ENCODE measurements at regions not wholly inside any gene's neighbourhood (a gene's known extent, or its start where the extent isn't known, plus 50 kb on each side); places are given as distances from the start of the nearest gene placed in this dataset.

- Histone ChIP-seq H3K4me2 (ENCODE audit: insufficient read depth, low read length) (no peak overlapping the region), H3K4me3 (no peak overlapping the region), H3K27ac (ENCODE audit: extremely low read depth, low read depth, low read length) (no peak overlapping the region), H3K9ac (ENCODE audit: insufficient read depth in 1 of 2, low read depth in 2 of 2, low read length in 2 of 2) (no peak overlapping the region), H3K9me3 (replicated peaks; ENCODE audit: control insufficient read depth, insufficient read depth, low read depth, low read length) (no peaks in the 10 kb centered on the region), H3K9me1 (ENCODE audit: control insufficient read depth, insufficient read depth, low read length) (no peaks in the 10 kb centered on the region), H3K27me3 (ENCODE audit: control insufficient read depth in 2 of 2, insufficient read depth in 2 of 2, low read length in 2 of 2) (no peaks in the 10 kb centered on the region), H3K36me3 (ENCODE audit: control insufficient read depth, insufficient read depth, low read length) (no peaks in the 10 kb centered on the region), H3K4me1 (replicated peaks in 1 of 2; ENCODE audit: control insufficient read depth in 2 of 2, insufficient read depth in 2 of 2, low read length in 2 of 2) (no peaks in the 10 kb centered on the region), H2AFZ (ENCODE audit: low read depth, low read length) (no peak overlapping the region), H3K79me2 (ENCODE audit: control insufficient read depth, insufficient read depth, low read length) (no peaks in the 10 kb centered on the region), H4K20me1 (replicated peaks; ENCODE audit: control insufficient read depth, insufficient read depth, low read length) (no peaks in the 10 kb centered on the region)
- DNase-seq (ENCODE audit: extremely low read depth in 1 of 4, low spot score in 3 of 4) = no peak
- no TSS peak for BruUV-seq (replicated peaks)
- no peak for ATAC-seq
- ChIA-PET CTCF (ENCODE audit: low intra/inter-chr PET ratio) (no interaction called here), POLR2A (no interaction called here)
- TF ChIP-seq ZNF140 (CRISPR knock-in tag; IDR thresholded peaks at IDR 0.05) (no peak), POLR2A (conservative IDR thresholded peaks at IDR 0.05) (no peak), MYBL2 (IDR thresholded peaks at IDR 0.05; ENCODE audit: low read depth) (no peak), MYBL2 (CRISPR knock-in tag; IDR thresholded peaks at IDR 0.05; ENCODE audit: borderline replicate concordance) (no peak), MCM5 (IDR thresholded peaks at IDR 0.05; ENCODE audit: low read depth) (no peak), RBM39 (optimal IDR thresholded peaks at IDR 0.05; ENCODE audit: low read depth, low read length) (no peak), MLLT1 (IDR thresholded peaks at IDR 0.05) (no peak), NR2F6 (CRISPR knock-in tag; IDR thresholded peaks at IDR 0.05) (no peak), MECOM (CRISPR knock-in tag; IDR thresholded peaks at IDR 0.05) (no peak), SMC3 (conservative IDR thresholded peaks at IDR 0.05; ENCODE audit: insufficient read depth, low read depth, low read length) (no peak), CBFA2T2 (conservative IDR thresholded peaks at IDR 0.05) (no peak), GATA2 (CRISPR knock-in tag; IDR thresholded peaks at IDR 0.05) (no peak)
- in situ Hi-C loops (cut with MboI) (no loop called here), intact Hi-C loops (cut with micrococcal nuclease) (no loop called here)
- FAIRE-seq = no peak
Measured at GRCh38 chr2:136502660-136503059, 262.7 kb upstream of the THSD7B start.
